ENCODE measurements at regions not wholly inside any gene's neighbourhood (a gene's known extent, or its start where the extent isn't known, plus 50 kb on each side); places are given as distances from the start of the nearest gene placed in this dataset.

- H2AFZ ChIP-seq (ENCODE audit: low read length), result no peak overlapping the region
- H4K20me1 ChIP-seq (ENCODE audit: insufficient read depth, low read length, poor library complexity, severe bottlenecking), result no peaks in the 10 kb centered on the region
- no peaks in the 10 kb centered on the region for H3K79me2 ChIP-seq (ENCODE audit: insufficient read depth, low read length)
- TF ChIP-seq CTCF (conservative IDR thresholded peaks at IDR 0.05; ENCODE audit: low read length), result no peak
- no peak for TF ChIP-seq EZH2phosphoT487 (IDR thresholded peaks at IDR 0.05; ENCODE audit: borderline replicate concordance)
- H3K4me1 ChIP-seq (ENCODE audit: insufficient read depth, low read length, poor library complexity, severe bottlenecking), result no peaks in the 10 kb centered on the region
- no peaks in the 10 kb centered on the region for H3K9me3 ChIP-seq (ENCODE audit: insufficient read depth, low read depth, low read length)
- H3K4me3 ChIP-seq (ENCODE audit: low read length, poor library complexity, severe bottlenecking), result no peak overlapping the region
- H3K27me3 ChIP-seq (ENCODE audit: insufficient read depth, low read length, poor library complexity, severe bottlenecking), result no peaks in the 10 kb centered on the region
- no peaks in the 10 kb centered on the region for H3F3A ChIP-seq (ENCODE audit: low read depth)
- H3K4me2 ChIP-seq (ENCODE audit: low read depth, low read length, poor library complexity, severe bottlenecking), result no peak overlapping the region
- no peaks in the 10 kb centered on the region for H3K36me3 ChIP-seq (ENCODE audit: insufficient read depth, low read length)
- H3K9me2 ChIP-seq (replicated peaks; ENCODE audit: low read depth, low read length), result no peaks in the 10 kb centered on the region
- H3K9ac ChIP-seq (ENCODE audit: low read depth, low read length, poor library complexity, severe bottlenecking), result no peak overlapping the region
Measured at GRCh38 chr6:76770281-76770680, 693.0 kb downstream of the HTR1B start.

GRCh38 chr6:76768556-76768955, 694.7 kb downstream of the HTR1B start:
- Histone ChIP-seq H3K4me3 (ENCODE audit: low read length, poor library complexity, severe bottlenecking) (no peak overlapping the region), H3K4me1 (ENCODE audit: insufficient read depth, low read length, poor library complexity, severe bottlenecking) (no peaks in the 10 kb centered on the region), H3K4me2 (ENCODE audit: low read depth, low read length, poor library complexity, severe bottlenecking) (no peak overlapping the region), H3K27me3 (ENCODE audit: insufficient read depth, low read length, poor library complexity, severe bottlenecking) (no peaks in the 10 kb centered on the region), H4K20me1 (ENCODE audit: insufficient read depth, low read length, poor library complexity, severe bottlenecking) (no peaks in the 10 kb centered on the region), H3K36me3 (ENCODE audit: insufficient read depth, low read length) (no peaks in the 10 kb centered on the region), H3K9me3 (ENCODE audit: insufficient read depth, low read depth, low read length) (no peaks in the 10 kb centered on the region), H2AFZ (ENCODE audit: low read length) (no peak overlapping the region), H3K79me2 (ENCODE audit: insufficient read depth, low read length) (no peaks in the 10 kb centered on the region), H3F3A (ENCODE audit: low read depth) (no peaks in the 10 kb centered on the region), H3K9me2 (replicated peaks; ENCODE audit: low read depth, low read length) (no peaks in the 10 kb centered on the region), H3K9ac (ENCODE audit: low read depth, low read length, poor library complexity, severe bottlenecking) (no peak overlapping the region)
- TF ChIP-seq EZH2phosphoT487 (IDR thresholded peaks at IDR 0.05; ENCODE audit: borderline replicate concordance), result no peak
- TF ChIP-seq CTCF (conservative IDR thresholded peaks at IDR 0.05; ENCODE audit: low read length), result no peak

- Histone ChIP-seq H3K79me2 (ENCODE audit: insufficient read depth, low read length) (no peaks in the 10 kb centered on the region), H3K4me1 (ENCODE audit: insufficient read depth, low read length, poor library complexity, severe bottlenecking) (no peaks in the 10 kb centered on the region), H4K20me1 (ENCODE audit: insufficient read depth, low read length, poor library complexity, severe bottlenecking) (no peaks in the 10 kb centered on the region), H3K9ac (ENCODE audit: low read depth, low read length, poor library complexity, severe bottlenecking) (no peak overlapping the region), H3F3A (ENCODE audit: low read depth) (no peaks in the 10 kb centered on the region), H3K9me2 (replicated peaks; ENCODE audit: low read depth, low read length) (no peaks in the 10 kb centered on the region), H2AFZ (ENCODE audit: low read length) (no peak overlapping the region), H3K4me2 (ENCODE audit: low read depth, low read length, poor library complexity, severe bottlenecking) (no peak overlapping the region), H3K4me3 (ENCODE audit: low read length, poor library complexity, severe bottlenecking) (no peak overlapping the region), H3K36me3 (ENCODE audit: insufficient read depth, low read length) (no peaks in the 10 kb centered on the region), H3K27me3 (ENCODE audit: insufficient read depth, low read length, poor library complexity, severe bottlenecking) (no peaks in the 10 kb centered on the region), H3K9me3 (ENCODE audit: insufficient read depth, low read depth, low read length) (no peaks in the 10 kb centered on the region)
- no peak for TF ChIP-seq CTCF (conservative IDR thresholded peaks at IDR 0.05; ENCODE audit: low read length)
- TF ChIP-seq EZH2phosphoT487 (IDR thresholded peaks at IDR 0.05; ENCODE audit: borderline replicate concordance), result no peak
Measured at GRCh38 chr6:76764057-76764456, 691.6 kb upstream of the IMPG1 start.
